ENCODE measurements at regions not wholly inside any gene's neighbourhood (a gene's known extent, or its start where the extent isn't known, plus 50 kb on each side); places are given as distances from the start of the nearest gene placed in this dataset.

DNA sequence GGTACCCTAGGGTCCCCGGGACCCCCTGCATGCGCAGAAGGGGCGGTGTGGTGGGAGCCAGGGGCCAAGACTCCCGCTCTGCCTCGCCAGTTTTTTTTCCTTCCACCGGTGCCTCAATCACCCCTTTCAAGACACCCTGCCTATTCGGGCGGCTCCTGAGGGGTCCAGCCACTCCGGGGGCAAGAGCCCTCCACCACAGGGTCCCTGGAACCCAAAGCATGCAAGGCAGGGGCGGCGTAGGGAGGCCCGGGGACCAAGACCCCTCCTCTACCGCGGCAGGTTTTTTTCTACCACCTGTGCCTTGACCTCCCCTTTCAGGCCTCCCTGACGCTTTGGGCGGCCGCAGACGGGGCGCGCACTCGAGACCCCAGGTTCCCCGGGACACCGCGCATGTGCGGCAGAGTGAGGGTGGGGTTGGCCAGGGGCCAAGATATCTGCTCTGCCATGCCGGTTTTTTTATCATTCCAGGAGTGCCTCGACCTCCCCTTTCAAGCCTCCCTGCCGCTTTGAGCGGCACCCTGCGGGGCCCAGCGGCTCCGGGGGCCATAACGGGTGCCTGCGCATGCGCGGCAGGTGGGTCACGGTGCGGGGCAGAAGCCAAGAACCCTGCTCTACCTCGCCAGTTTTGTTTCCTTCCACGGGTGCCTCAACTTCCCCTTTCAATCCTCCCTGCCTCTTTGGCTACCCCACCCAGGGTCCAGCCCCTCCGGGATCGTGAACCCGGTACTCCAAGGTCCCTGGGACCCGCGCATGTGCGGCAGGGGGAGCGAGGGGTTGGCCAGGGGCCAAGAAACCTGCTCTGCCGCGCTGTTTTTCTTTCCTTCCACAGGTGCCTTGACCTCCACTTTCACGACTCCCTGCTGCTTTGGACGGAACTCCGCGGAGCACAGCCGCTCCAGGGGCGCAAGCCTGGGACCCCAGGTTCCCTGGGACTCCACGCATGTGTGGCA is 328.1 kb downstream of the ALG10 start:
- Histone ChIP-seq H3K4me1 (no peaks in the 10 kb centered on the region), H3K36me3 (no peaks in the 10 kb centered on the region), H3K27ac (no peak overlapping the region), H3K4me3 (no peak overlapping the region), H3K9me3 (peaks cover 0 to 47% (median 0%) of the 10 kb centered on the region in 12 donors), H3K27me3 (peaks cover 0 to 64% (median 0%) of the 10 kb centered on the region in 9 donors)
- ATAC-seq (no peak), DNase-seq (no peak)
- TF ChIP-seq POLR2A (IDR thresholded peaks at IDR 0.05), result no peak
- TF ChIP-seq, protein P1, sequence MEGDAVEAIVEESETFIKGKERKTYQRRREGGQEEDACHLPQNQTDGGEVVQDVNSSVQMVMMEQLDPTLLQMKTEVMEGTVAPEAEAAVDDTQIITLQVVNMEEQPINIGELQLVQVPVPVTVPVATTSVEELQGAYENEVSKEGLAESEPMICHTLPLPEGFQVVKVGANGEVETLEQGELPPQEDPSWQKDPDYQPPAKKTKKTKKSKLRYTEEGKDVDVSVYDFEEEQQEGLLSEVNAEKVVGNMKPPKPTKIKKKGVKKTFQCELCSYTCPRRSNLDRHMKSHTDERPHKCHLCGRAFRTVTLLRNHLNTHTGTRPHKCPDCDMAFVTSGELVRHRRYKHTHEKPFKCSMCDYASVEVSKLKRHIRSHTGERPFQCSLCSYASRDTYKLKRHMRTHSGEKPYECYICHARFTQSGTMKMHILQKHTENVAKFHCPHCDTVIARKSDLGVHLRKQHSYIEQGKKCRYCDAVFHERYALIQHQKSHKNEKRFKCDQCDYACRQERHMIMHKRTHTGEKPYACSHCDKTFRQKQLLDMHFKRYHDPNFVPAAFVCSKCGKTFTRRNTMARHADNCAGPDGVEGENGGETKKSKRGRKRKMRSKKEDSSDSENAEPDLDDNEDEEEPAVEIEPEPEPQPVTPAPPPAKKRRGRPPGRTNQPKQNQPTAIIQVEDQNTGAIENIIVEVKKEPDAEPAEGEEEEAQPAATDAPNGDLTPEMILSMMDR (IDR thresholded peaks at IDR 0.05), result no peak
- WGBS, 4 donors, result 51 to 66% (median 62%) methylated on average over 44 to 56 of the region's 56 CpGs
- intact Hi-C loops (cut with DNase I), result no loop called here

DNA sequence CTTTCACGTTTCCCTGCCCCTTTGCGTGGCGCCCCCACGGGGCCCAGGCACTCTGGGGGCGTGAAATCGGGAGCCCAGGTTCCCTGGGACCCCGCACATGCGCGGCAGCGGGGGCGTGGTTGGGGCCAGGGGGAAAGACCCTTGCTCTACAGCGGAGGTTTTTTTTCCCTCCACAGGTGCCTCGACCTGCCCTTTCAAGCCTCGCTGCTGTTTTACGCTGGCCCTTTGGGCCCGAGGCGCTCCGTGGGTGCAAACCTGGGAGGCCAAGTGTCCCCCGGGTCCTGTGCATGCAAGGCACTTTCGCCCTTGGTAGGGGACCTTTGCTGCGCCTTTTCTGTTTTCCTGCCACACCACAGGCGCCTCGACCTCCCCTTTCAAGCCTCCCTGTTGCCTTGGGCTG is 329.8 kb downstream of the ALG10 start:
- Histone ChIP-seq H3K27ac (no peak overlapping the region), H3K36me3 (no peaks in the 10 kb centered on the region), H3K27me3 (peaks cover 0 to 61% (median 0%) of the 10 kb centered on the region in 9 donors), H3K4me1 (no peaks in the 10 kb centered on the region), H3K4me3 (no peak overlapping the region), H3K9me3 (peaks cover 0 to 39% (median 0%) of the 10 kb centered on the region in 12 donors)
- intact Hi-C loops (cut with DNase I), result no loop called here
- WGBS, 4 donors, result 44 to 59% (median 56%) methylated on average over 23 of the region's 23 CpGs
- DNase-seq (no peak), ATAC-seq (no peak)
- TF ChIP-seq, protein P1 (IDR thresholded peaks at IDR 0.05), result no peak
- no peak for TF ChIP-seq POLR2A (IDR thresholded peaks at IDR 0.05)

GRCh38 chr12:34354239-34355200 is 332.2 kb downstream of the ALG10 start:
- intact Hi-C loops (cut with DNase I), result no loop called here
- DNase-seq (no peak), ATAC-seq (no peak)
- Histone ChIP-seq H3K27me3 (peaks cover 0 to 73% (median 0%) of the 10 kb centered on the region in 9 donors), H3K9me3 (peaks cover 0 to 31% (median 0%) of the 10 kb centered on the region in 12 donors), H3K27ac (no peak overlapping the region), H3K4me3 (no peak overlapping the region), H3K4me1 (no peaks in the 10 kb centered on the region), H3K36me3 (no peaks in the 10 kb centered on the region)
- no peak for TF ChIP-seq POLR2A (IDR thresholded peaks at IDR 0.05)
- TF ChIP-seq, protein P1 (IDR thresholded peaks at IDR 0.05), result no peak
- 59 to 65% (median 64%) methylated on average over 35 to 55 of the region's 55 CpGs for WGBS, 4 donors
